Breast epithelium (tissue), 4 donors: ENCODE measurements at regions not wholly inside any gene's neighbourhood (a gene's known extent, or its start where the extent isn't known, plus 50 kb on each side); places are given as distances from the start of the nearest gene placed in this dataset.
"Not testable (repeated sequence)": the region's sequence is repeated elsewhere in the genome, so short reads cannot be mapped to it uniquely, and the experiment has no call there.

Source experiments
- DNase-seq, 2 donors: peaks; one replicate each; pipeline ENCODE4 v3.0.0-alpha.2; 2019; ENCODE audit warnings: low spot score in 2 of 2
- H3K27ac ChIP-seq, 2 donors: fragments of 200-600 bp; sonication (generic) in 1 of 2; one replicate each; pipeline ENCODE4 v1.5.1; 2016 to 2019; ENCODE audit warnings: mild to moderate bottlenecking in 1 of 2
- H3K27me3 ChIP-seq, 2 donors: fragments of 200-600 bp; sonication (generic) in 1 of 2; one replicate each; pipeline versions ENCODE4 v1.5.1 to v1.6.0; 2017 to 2019; ENCODE audit warnings: control low read depth in 1 of 2, mild to moderate bottlenecking in 1 of 2
- H3K36me3 ChIP-seq: fragments of 200-600 bp; one replicate; pipeline ENCODE4 v1.5.1; 2019
- H3K4me1 ChIP-seq, 2 donors: fragments of 200-600 bp; sonication (generic); one replicate each; pipeline ENCODE4 v1.5.1; 2016 to 2019; ENCODE audit warnings: control low read depth in 1 of 2
- H3K4me3 ChIP-seq, 3 donors: fragments of 200-600 bp; sonication (generic); 1 replicate in 2 of 3; 2 replicates in 1 of 3; pipeline ENCODE4 v1.5.1; 2016 to 2019; ENCODE audit warnings: mild to moderate bottlenecking in 3 of 3, moderate library complexity in 2 of 3
- H3K9me3 ChIP-seq, 2 donors: fragments of 200-600 bp; sonication (generic) in 1 of 2; one replicate each; pipeline ENCODE4 v1.5.1; 2016 to 2019; ENCODE audit warnings: control low read depth in 1 of 2
- CTCF ChIP-seq, 3 donors: fragments of 450-650 bp; IDR thresholded peaks; one replicate each; pipeline ENCODE4 v1.5.1; 2016 to 2017; ENCODE audit warnings: antibody characterized with exemption in 3 of 3, mild to moderate bottlenecking in 3 of 3, moderate library complexity in 3 of 3
- POLR2A ChIP-seq: fragments of 450-650 bp; IDR thresholded peaks from one replicate; pipeline ENCODE4 v1.6.1; 2016; ENCODE audit warnings: antibody characterized with exemption, mild to moderate bottlenecking, moderate library complexity
- POLR2AphosphoS5 ChIP-seq, 3 donors: sonication (generic); formaldehyde crosslinking; IDR thresholded peaks; one replicate each; pipeline ENCODE4 v1.6.1; 2017; ENCODE audit warnings: antibody characterized with exemption in 3 of 3
- intact Hi-C: fragments of 100-400 bp; cut with DNase I; formaldehyde crosslinking; loops from one replicate; pipeline ENCODE4 v1.15.1; 2023; ENCODE audit warnings: low total_unique reads

GRCh38 chr16:26578748-26579147 is 488.0 kb upstream of the C16orf82 start:
- Histone ChIP-seq H3K36me3 (no peaks in the 10 kb centered on the region), H3K27ac (no peak overlapping the region), H3K27me3 (no peaks in the 10 kb centered on the region), H3K4me3 (no peak overlapping the region), H3K9me3 (peaks cover 0 to 8% of the 10 kb centered on the region in 2 donors), H3K4me1 (no peaks in the 10 kb centered on the region)
- no peak for TF ChIP-seq CTCF (IDR thresholded peaks at IDR 0.05)
- no peak for TF ChIP-seq POLR2A
- TF ChIP-seq POLR2AphosphoS5 (IDR thresholded peaks at IDR 0.05), result no peak
- no peak for DNase-seq
- intact Hi-C loops, result no loop called here

DNA sequence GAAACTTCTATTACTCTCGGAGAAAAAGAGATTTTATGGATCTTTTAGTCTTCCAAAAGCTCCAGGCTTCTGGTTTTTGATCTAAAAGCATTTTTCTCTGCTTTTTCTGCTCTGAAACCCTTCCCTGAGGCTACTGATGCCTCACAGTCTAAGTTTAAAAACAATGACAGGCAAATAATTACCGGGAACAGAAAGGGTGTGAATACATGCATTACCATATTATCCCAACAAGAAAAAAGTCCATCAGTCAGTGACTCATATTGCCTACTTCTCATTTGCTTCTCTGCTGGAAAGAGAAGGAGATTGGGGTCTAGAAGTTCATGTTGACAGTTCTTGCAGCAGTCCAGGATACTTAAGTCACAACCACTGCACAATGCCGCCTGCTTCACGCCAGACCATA is 482.9 kb upstream of the C16orf82 start:
- no peaks in the 10 kb centered on the region for H3K36me3 ChIP-seq
- H3K4me1 ChIP-seq, result no peaks in the 10 kb centered on the region
- intact Hi-C loops, result loop anchor here (10.0 kb wide), 1 partner anchor 1111 kb away; no protein-coding TSS in a partner anchor
- no peak for DNase-seq
- no peak for TF ChIP-seq CTCF (IDR thresholded peaks at IDR 0.05)
- TF ChIP-seq POLR2AphosphoS5 (IDR thresholded peaks at IDR 0.05), result no peak
- TF ChIP-seq POLR2A, result no peak
- H3K27ac ChIP-seq, result no peak overlapping the region
- no peaks in the 10 kb centered on the region for H3K27me3 ChIP-seq
- H3K4me3 ChIP-seq, result no peak overlapping the region
- H3K9me3 ChIP-seq, result peaks cover 0 to 8% of the 10 kb centered on the region in 2 donors

DNA sequence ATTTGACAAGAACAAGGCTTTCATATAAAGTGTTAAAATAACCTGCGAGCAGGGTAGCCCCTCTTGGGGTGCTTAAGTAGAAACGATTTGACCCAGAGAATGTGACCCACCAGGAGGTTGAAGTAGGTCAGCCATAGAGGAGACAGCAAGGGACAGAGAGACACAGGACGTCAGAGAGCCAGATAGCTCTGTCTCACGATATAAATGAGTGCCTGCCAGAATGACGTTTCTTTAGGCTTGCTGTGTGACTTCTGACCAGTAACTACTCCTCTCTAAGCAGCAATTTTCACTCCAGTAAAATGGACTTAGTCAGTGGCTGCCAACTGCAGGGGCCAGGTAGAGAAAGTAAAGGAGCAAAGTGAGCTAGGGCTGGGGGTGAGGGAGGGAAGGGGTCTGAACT is 473.0 kb upstream of the C16orf82 start:
- Histone ChIP-seq H3K36me3 (no peaks in the 10 kb centered on the region), H3K4me3 (no peak overlapping the region), H3K27ac (no peak overlapping the region), H3K4me1 (no peaks in the 10 kb centered on the region), H3K9me3 (no peaks in the 10 kb centered on the region), H3K27me3 (peaks cover 0 to 5% of the 10 kb centered on the region in 2 donors)
- intact Hi-C loops, result no loop called here
- TF ChIP-seq CTCF (IDR thresholded peaks at IDR 0.05) (no peak), POLR2A (no peak), POLR2AphosphoS5 (IDR thresholded peaks at IDR 0.05) (no peak)
- DNase-seq, result no peak

- Histone ChIP-seq H3K36me3 (no peaks in the 10 kb centered on the region), H3K27me3 (peaks cover 0 to 5% of the 10 kb centered on the region in 2 donors), H3K27ac (no peak overlapping the region), H3K9me3 (no peaks in the 10 kb centered on the region), H3K4me1 (no peaks in the 10 kb centered on the region), H3K4me3 (no peak overlapping the region)
- intact Hi-C loops, result no loop called here
- DNase-seq, result no peak
- TF ChIP-seq POLR2A (no peak), CTCF (IDR thresholded peaks at IDR 0.05) (no peak), POLR2AphosphoS5 (IDR thresholded peaks at IDR 0.05) (no peak)
These were observed 472.1 kb upstream of the C16orf82 start for GRCh38 chr16:26594666-26595065.

DNA sequence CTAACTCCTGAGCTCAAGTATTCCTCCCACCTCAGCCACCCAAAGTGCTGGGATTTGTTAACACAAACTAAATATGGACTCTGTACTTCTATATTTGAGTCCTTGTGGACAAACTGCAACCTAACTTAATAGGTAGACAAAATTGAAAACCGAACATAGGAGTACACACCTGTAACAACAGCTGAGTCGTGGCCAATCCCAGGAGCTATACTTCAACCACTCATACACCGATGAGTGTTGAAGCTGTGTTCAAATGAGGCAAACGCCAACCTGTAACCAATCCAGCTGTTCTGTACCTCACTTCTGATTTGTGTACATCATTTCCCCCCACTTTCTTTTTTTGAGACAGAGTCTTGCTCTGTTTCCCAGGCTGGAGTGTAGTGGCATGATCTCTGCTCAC is 471.5 kb upstream of the C16orf82 start:
- no peak overlapping the region for H3K4me3 ChIP-seq
- no peak overlapping the region for H3K27ac ChIP-seq
- intact Hi-C loops, result no loop called here
- TF ChIP-seq POLR2A (no peak), CTCF (IDR thresholded peaks at IDR 0.05) (no peak), POLR2AphosphoS5 (IDR thresholded peaks at IDR 0.05) (no peak)
- no peaks in the 10 kb centered on the region for H3K9me3 ChIP-seq
- no peaks in the 10 kb centered on the region for H3K4me1 ChIP-seq
- DNase-seq, result no peak
- no peaks in the 10 kb centered on the region for H3K36me3 ChIP-seq
- H3K27me3 ChIP-seq, result peaks cover 0 to 5% of the 10 kb centered on the region in 2 donors

DNA sequence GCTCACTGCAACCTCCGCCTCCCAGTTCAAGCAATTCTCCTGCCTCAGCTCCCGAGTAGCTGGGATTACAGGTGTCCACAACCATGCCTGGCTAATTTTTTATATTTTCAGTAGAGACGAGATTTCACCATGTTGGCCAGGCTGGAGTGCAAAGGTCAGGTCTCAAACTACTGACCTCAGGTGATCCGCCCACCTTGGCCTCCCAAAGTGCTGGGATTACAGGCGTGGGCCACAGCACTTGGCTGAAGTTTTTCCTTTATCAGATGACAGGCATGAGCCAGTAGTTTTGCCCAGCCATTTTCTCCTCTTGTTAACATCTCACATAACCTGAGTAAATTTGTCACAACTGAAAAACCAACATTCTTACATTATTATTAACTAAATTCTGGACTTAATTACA is 470.7 kb upstream of the C16orf82 start:
- H3K27me3 ChIP-seq, H3K4me3 ChIP-seq, intact Hi-C loops, H3K4me1 ChIP-seq, DNase-seq, H3K27ac ChIP-seq, H3K9me3 ChIP-seq, H3K36me3 ChIP-seq: not testable (repeated sequence)
